Subcutaneous abdominal adipose tissue (tissue), 5 donors: ENCODE measurements at regions not wholly inside any gene's neighbourhood (a gene's known extent, or its start where the extent isn't known, plus 50 kb on each side); places are given as distances from the start of the nearest gene placed in this dataset.

Source experiments
- H3K27ac ChIP-seq: one replicate; pipeline ENCODE4 v1.7.0; 2013; ENCODE audit warnings: low read depth, mild to moderate bottlenecking, inconsistent platforms, low read length, moderate library complexity
- H3K27me3 ChIP-seq, 5 donors: one replicate each; pipeline ENCODE4 v1.7.0; 2013; ENCODE audit warnings: low read length in 5 of 5, inconsistent platforms in 1 of 5; ENCODE audit not compliant: control insufficient read depth in 5 of 5, insufficient read depth in 4 of 5
- H3K36me3 ChIP-seq, 5 donors: one replicate each; pipeline ENCODE4 v1.7.0; 2013; ENCODE audit warnings: low read length in 5 of 5; ENCODE audit not compliant: control insufficient read depth in 5 of 5, insufficient read depth in 5 of 5
- H3K4me1 ChIP-seq, 5 donors: one replicate each; pipeline ENCODE4 v1.7.0; 2013; ENCODE audit warnings: low read length in 5 of 5, mild to moderate bottlenecking in 3 of 5, moderate library complexity in 1 of 5; ENCODE audit not compliant: control insufficient read depth in 5 of 5, insufficient read depth in 5 of 5
- H3K4me3 ChIP-seq, 5 donors: one replicate each; pipeline ENCODE4 v1.7.0; 2013; ENCODE audit warnings: low read length in 5 of 5, low read depth in 1 of 5
- H3K9ac ChIP-seq, 5 donors: one replicate each; pipeline ENCODE4 v1.7.0; 2013; ENCODE audit warnings: low read length in 5 of 5, mild to moderate bottlenecking in 4 of 5, moderate library complexity in 3 of 5
- H3K9me3 ChIP-seq, 5 donors: one replicate each; pipeline ENCODE4 v1.7.0; 2013; ENCODE audit warnings: low read length in 5 of 5; ENCODE audit not compliant: control insufficient read depth in 5 of 5
- donor health status: healthy.
- donor health status: healthy.
- donor health status: healthy.
- donor health status: healthy.
- donor health status: healthy.

- H3K27me3 ChIP-seq: peaks cover 3 to 22% (median 11%) of the 10 kb centered on the region in 5 donors
- H3K36me3 ChIP-seq: no peaks in the 10 kb centered on the region
- H3K9ac ChIP-seq: no peak overlapping the region
- no peaks in the 10 kb centered on the region for H3K4me1 ChIP-seq
- no peak overlapping the region for H3K27ac ChIP-seq
- H3K4me3 ChIP-seq: no peak overlapping the region
- H3K9me3 ChIP-seq: peaks cover 0 to 3% (median 0%) of the 10 kb centered on the region in 5 donors
These were observed 60.4 kb upstream of the ATP2B2 start for GRCh38 chr3:10565814-10566213.

GRCh38 chr3:10566451-10566850 is 61.1 kb upstream of the ATP2B2 start:
- no peak overlapping the region for H3K4me3 ChIP-seq
- H3K36me3 ChIP-seq: no peaks in the 10 kb centered on the region
- H3K9ac ChIP-seq: no peak overlapping the region
- no peak overlapping the region for H3K27ac ChIP-seq
- H3K9me3 ChIP-seq: peaks cover 0 to 3% (median 0%) of the 10 kb centered on the region in 5 donors
- peaks cover 3 to 17% (median 11%) of the 10 kb centered on the region in 5 donors for H3K27me3 ChIP-seq
- no peaks in the 10 kb centered on the region for H3K4me1 ChIP-seq

- no peaks in the 10 kb centered on the region for H3K4me1 ChIP-seq
- no peak overlapping the region for H3K27ac ChIP-seq
- H3K27me3 ChIP-seq: peaks cover 0 to 9% (median 6%) of the 10 kb centered on the region in 5 donors
- H3K4me3 ChIP-seq: no peak overlapping the region
- H3K9me3 ChIP-seq: peaks cover 0 to 4% (median 0%) of the 10 kb centered on the region in 5 donors
- H3K36me3 ChIP-seq: no peaks in the 10 kb centered on the region
- no peak overlapping the region for H3K9ac ChIP-seq
These were observed 63.2 kb upstream of the ATP2B2 start for GRCh38 chr3:10568549-10568948.

GRCh38 chr3:10570196-10570946 is 65.0 kb upstream of the ATP2B2 start:
- peaks cover 0 to 4% (median 0%) of the 10 kb centered on the region in 5 donors for H3K9me3 ChIP-seq
- H3K4me1 ChIP-seq: no peaks in the 10 kb centered on the region
- H3K27ac ChIP-seq: no peak overlapping the region
- peaks cover 2 to 7% (median 4%) of the 10 kb centered on the region in 5 donors for H3K27me3 ChIP-seq
- no peak overlapping the region for H3K4me3 ChIP-seq
- no peaks in the 10 kb centered on the region for H3K36me3 ChIP-seq
- no peak overlapping the region for H3K9ac ChIP-seq

- Histone ChIP-seq H3K9me3 (peaks cover 0 to 4% (median 0%) of the 10 kb centered on the region in 5 donors), H3K4me3 (no peak overlapping the region), H3K27ac (no peak overlapping the region), H3K36me3 (no peaks in the 10 kb centered on the region), H3K9ac (no peak overlapping the region), H3K4me1 (no peaks in the 10 kb centered on the region), H3K27me3 (peaks cover 3 to 7% (median 4%) of the 10 kb centered on the region in 5 donors)
These were observed 68.8 kb upstream of the ATP2B2 start for GRCh38 chr3:10574101-10574620.

- no peak overlapping the region for H3K27ac ChIP-seq
- no peak overlapping the region for H3K4me3 ChIP-seq
- peaks cover 0 to 4% (median 0%) of the 10 kb centered on the region in 5 donors for H3K9me3 ChIP-seq
- no peak overlapping the region for H3K9ac ChIP-seq
- peaks cover 3 to 7% (median 4%) of the 10 kb centered on the region in 5 donors for H3K27me3 ChIP-seq
- H3K4me1 ChIP-seq: no peaks in the 10 kb centered on the region
- H3K36me3 ChIP-seq: no peaks in the 10 kb centered on the region
These were observed 70.3 kb upstream of the ATP2B2 start for GRCh38 chr3:10575601-10576160.

- Histone ChIP-seq H3K9ac (no peak overlapping the region), H3K27me3 (peaks cover 3 to 11% (median 6%) of the 10 kb centered on the region in 5 donors), H3K36me3 (no peaks in the 10 kb centered on the region), H3K4me1 (no peaks in the 10 kb centered on the region), H3K4me3 (no peak overlapping the region), H3K27ac (no peak overlapping the region), H3K9me3 (no peaks in the 10 kb centered on the region)
These were observed 72.1 kb upstream of the ATP2B2 start for GRCh38 chr3:10577486-10577885.

GRCh38 chr3:10580426-10580825 is 75.0 kb upstream of the ATP2B2 start:
- H3K4me1 ChIP-seq: no peaks in the 10 kb centered on the region
- H3K9ac ChIP-seq: no peak overlapping the region
- peaks cover 3 to 26% (median 13%) of the 10 kb centered on the region in 5 donors for H3K27me3 ChIP-seq
- no peak overlapping the region for H3K4me3 ChIP-seq
- no peak overlapping the region for H3K27ac ChIP-seq
- no peaks in the 10 kb centered on the region for H3K36me3 ChIP-seq
- no peaks in the 10 kb centered on the region for H3K9me3 ChIP-seq

- H3K27me3 ChIP-seq: peaks cover 7 to 32% (median 16%) of the 10 kb centered on the region in 5 donors
- H3K4me3 ChIP-seq: no peak overlapping the region
These were observed 75.9 kb upstream of the ATP2B2 start for GRCh38 chr3:10581251-10581650.

GRCh38 chr3:10581716-10582115 is 76.3 kb upstream of the ATP2B2 start:
- Histone ChIP-seq H3K4me1 (no peaks in the 10 kb centered on the region), H3K27ac (no peak overlapping the region), H3K36me3 (no peaks in the 10 kb centered on the region), H3K9ac (no peak overlapping the region), H3K9me3 (no peaks in the 10 kb centered on the region), H3K27me3 (peaks cover 7 to 37% (median 16%) of the 10 kb centered on the region in 5 donors), H3K4me3 (no peak overlapping the region)

More at GRCh38 chr3:10581251-10581650, 75.9 kb upstream of the ATP2B2 start:
- H3K4me1 ChIP-seq: no peaks in the 10 kb centered on the region
- no peaks in the 10 kb centered on the region for H3K9me3 ChIP-seq
- no peak overlapping the region for H3K27ac ChIP-seq
- H3K9ac ChIP-seq: no peak overlapping the region
- no peaks in the 10 kb centered on the region for H3K36me3 ChIP-seq
